COLO829 (cell line): ENCODE measurements at regions not wholly inside any gene's neighbourhood (a gene's known extent, or its start where the extent isn't known, plus 50 kb on each side); places are given as distances from the start of the nearest gene placed in this dataset.

Source experiments
- DNase-seq: peaks from one replicate; pipeline ENCODE4 v3.0.0; 2012; ENCODE audit warnings: low spot score

GRCh38 chr6:119653329-119653728, 303.8 kb upstream of the MAN1A1 start:
- no peak for DNase-seq

DNA sequence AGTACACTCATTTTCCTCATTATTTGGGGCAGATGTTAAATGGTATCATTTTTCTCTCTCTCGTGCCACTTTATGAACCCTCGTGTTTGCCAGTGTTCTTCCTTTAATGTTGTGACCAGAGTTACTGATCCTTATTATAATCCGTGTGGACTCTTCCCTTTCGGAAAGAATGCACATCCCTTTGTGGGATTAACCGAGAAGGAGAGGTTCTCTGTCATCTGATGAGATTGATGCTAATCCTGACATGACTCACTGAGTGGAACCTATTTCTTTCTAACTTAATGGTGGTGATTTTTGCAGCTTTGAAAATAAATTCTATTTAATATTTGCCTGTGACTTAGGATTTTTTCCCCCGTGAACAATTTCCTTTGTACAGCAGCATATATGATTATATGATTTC, 300.0 kb upstream of the MAN1A1 start:
- DNase-seq: no peak

- no peak for DNase-seq
Measured at GRCh38 chr6:119647309-119647708, 297.7 kb upstream of the MAN1A1 start.

DNA sequence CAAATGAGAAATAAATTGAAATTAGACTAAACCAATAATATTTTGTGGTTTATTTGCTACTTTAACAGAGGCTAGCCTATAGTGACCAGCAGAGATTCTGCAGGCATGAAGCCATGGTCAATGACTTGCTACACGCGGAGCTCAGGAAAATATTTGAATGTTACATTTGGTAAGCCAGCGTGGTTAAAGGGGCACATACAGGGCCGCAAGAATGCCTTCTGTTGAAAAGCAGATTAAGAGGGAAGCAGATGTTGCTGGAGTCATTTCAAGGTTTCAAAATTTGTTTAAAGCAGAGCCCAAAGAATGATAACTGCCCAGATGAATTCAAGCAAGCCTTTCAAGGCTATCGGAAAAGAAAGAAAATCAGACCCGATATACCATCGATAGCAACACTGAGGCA, 294.3 kb upstream of the MAN1A1 start:
- no peak for DNase-seq

GRCh38 chr6:119637768-119638167, 288.2 kb upstream of the MAN1A1 start:
- DNase-seq: no peak

- DNase-seq: no peak
Measured at GRCh38 chr6:119636060-119636459, 286.5 kb upstream of the MAN1A1 start.

GRCh38 chr6:119633461-119633860, 283.9 kb upstream of the MAN1A1 start:
- DNase-seq: no peak

DNA sequence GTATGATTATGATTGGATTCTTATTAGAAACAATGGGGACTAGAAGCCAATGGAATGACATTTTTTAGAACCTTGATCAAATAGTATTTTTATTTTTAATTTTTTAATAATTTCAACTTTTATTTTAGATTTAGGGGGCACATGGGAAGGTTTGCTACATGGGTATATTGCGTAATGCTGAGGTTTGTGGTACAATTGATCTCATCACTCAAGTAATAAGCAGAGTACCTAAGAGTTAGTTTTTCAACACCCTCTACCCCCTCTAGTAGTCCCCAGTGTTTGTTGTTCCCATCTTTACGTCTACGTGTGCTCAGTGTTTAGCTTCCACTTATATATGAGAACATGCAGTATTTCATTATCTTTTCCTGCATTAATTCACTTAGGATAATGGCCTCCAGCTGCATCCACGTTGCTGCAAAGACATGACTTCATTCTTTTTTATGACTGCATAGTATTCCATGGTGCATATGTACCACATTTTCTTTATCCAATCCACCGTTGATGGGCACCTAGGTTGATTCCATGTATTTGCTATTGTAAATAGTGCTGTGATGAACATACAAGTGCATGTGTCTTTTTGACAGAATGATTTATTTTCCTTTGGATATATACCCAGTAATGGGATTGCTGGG, 281.1 kb upstream of the MAN1A1 start:
- DNase-seq: no peak

DNA sequence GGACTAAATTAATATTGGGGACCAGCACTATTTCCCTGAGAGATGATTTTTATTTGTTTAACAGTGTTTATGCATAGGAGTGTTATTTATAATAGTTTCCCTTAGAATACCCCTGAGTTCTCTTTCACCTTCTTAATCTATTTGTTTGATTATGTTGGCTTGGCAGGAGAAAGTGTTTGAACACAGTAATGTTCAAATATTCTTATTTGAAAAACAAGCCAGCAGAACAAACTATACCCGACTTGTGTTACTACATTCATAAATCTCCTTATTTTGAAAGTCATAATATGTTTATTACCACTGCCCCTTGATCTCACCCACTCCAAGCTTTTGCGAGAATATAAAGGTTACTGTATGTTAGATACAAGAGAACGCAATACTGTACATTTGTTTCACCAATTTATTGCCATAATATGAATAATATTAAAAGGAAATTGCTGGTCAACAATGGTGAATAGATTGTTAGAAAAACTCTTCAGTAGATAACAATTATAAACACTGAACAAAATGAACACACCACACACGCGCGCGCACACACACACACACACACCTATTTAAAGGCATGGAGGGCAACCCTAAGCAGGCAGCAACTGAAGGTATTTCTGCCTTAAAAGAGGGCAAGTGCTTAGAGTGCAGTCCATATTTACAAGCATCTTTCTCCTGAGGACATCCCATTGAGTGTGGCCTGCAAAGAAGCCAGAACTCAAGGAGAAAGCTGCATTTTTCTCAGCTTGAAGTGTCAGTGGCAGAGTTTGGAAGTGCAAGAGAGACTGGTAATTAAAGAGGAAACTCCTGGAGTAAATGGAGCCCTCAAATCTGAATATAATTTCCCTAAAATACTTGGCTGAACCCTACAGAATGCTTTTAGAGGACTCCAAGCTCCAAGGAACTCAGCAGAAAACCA, 279.4 kb upstream of the MAN1A1 start:
- DNase-seq: no peak

DNA sequence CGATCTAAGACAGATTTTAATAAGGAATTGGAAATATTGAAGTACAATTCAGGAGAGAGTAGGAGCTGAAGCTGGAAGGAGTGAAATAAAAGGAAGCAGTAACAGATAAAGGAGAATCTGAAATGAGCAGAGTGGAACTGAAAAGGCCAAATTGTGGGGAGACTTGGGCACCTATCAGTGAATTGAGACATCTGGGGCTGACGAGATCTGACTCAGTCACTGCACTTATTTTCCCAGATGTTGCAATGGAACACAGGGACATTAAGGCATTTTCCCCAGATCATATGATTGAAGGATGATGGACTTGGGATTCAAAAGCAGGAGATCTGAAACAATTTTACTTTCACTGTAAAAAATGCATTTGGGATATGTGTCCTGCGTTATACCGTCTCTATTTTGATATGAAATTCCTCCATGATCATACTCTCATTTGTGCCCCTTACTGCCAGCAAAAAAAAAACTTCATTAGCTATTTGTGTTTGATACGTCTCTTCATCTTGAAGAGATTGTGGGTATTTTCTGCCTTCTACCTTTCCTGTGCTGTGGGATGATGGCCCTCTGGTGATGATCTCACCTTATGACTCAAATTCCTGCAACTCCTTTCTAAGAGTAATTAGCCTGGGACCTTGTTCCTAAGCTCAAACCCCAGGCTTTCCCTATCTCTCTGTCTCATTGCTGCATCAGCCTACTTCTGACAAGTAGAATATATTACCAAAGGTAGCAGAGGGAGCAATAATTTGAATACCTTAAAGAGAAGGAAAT, 278.5 kb upstream of the MAN1A1 start:
- no peak for DNase-seq

DNA sequence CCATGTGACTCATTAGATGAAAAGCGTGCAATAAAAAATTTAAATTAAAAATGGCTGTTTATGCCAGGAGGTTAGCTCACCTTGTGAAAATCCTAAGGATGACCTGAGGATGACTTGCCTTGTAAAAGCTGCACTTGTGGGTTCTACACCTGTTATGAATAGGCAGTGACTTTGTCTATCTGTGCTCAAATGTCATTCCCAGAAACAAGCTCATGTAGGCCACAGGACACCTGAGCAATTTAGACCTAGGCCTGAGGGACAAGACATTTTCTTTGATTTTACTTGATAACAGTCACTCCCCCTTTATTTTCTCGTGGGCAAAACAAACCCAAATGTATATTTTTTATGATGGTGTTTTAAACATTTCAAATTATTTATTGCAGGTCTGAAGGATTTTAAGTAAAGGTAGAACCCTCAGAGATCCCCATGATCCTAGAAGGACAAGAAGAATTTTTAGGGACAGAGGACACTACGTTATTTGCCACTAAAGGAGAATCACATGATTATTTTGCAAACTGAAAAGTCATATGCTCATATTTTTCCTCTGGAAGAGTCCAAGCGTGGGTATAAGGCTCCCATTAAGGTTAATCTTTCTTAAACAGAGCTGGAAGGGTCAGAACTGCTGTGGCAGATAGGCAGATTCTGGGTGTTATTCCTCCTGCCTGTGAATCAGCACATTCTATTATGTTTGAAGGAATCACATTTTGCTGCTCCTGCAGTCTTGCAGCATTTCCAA, 277.5 kb upstream of the MAN1A1 start:
- no peak for DNase-seq

GRCh38 chr6:119620846-119621555, 271.4 kb upstream of the MAN1A1 start:
- no peak for DNase-seq

- DNase-seq: no peak
Measured at GRCh38 chr6:119614138-119614537, 264.6 kb upstream of the MAN1A1 start.

- DNase-seq: no peak
Measured at GRCh38 chr6:119612911-119613381, 263.4 kb upstream of the MAN1A1 start.

DNA sequence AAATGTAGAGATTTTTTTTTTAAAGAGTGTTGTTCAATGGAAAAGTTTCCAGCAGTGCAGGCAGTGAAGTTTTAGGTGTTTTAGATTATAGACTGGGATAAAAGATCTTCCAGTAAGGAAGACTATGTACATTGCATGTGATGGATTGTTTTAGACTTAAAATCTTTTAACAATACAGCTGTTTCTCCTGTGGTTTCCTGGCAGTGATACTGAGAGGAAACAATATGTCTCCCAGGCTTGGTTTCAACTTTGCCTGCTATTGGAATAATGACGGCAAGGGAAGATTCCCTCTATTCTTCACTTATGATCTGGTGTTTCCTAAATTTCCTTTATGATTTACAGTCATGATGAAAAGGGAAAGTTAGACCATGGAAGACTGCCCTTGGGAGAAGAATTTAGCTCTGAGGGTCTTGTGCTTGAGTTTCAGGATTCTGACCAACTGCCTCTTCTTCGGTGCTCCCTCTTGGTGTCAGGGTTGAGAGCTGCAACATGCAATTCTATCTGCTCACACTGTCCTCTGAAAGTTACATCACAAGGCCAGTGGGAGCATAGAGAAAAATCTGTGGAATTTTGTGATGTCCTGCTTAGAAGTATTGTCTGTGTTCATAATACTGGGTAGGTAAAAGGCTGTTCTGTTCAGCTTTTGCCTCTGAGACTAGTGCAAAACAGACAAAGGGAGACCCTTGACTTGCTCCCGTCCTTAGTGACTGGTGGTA, 262.8 kb upstream of the MAN1A1 start:
- no peak for DNase-seq

DNA sequence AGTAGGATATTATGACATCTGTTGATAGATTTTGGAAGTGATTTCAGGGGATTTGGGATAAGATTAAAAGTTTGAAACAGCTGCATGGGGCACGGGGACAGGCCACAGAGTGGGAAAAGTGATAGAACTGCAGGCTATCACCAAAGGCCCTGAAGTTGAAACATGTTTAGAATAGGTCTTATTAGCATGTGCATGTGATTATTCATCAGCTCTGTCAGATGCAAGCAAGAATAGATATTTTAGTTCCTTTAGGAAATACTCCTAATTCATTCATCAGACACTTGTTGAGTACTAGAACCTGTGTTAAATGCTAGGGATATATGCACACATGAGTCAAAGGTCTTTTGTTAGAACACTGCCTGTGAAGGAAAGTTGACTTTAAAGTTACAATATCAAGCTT, 261.2 kb upstream of the MAN1A1 start:
- DNase-seq: no peak

- DNase-seq: no peak
Measured at GRCh38 chr6:119610265-119610664, 260.7 kb upstream of the MAN1A1 start.

DNA sequence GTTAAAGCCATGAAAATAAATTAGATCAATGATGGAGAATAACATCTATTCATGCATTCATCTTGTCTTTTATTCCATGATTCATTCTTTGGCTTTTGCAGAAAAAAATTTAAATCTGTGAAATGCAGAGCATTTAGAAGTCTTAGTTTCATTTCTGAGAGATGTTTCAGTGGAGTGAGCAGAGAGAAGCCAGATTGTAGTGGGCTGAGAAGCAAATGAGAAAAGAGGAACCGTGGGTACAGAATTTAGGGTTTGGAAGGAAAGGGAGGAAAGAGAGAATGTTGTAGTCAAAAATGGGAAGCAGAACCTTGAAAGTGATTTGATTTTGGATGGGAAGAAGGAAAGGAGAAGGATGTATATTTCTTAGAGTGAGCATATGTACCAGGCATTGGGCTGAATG, 260.3 kb upstream of the MAN1A1 start:
- DNase-seq: no peak

GRCh38 chr6:119608994-119609393, 259.4 kb upstream of the MAN1A1 start:
- DNase-seq: no peak

- DNase-seq: no peak
Measured at GRCh38 chr6:119604124-119604523, 254.6 kb upstream of the MAN1A1 start.

- no peak for DNase-seq
Measured at GRCh38 chr6:119603501-119603900, 253.9 kb upstream of the MAN1A1 start.
